B cell (primary cell): ENCODE measurements at regions not wholly inside any gene's neighbourhood (a gene's known extent, or its start where the extent isn't known, plus 50 kb on each side); places are given as distances from the start of the nearest gene placed in this dataset.

ENCODE experiments used
- ATAC-seq: fragments of 200-7000 bp; cut with Tn5 transposase; one replicate; pipeline ENCODE4 v1.10.0; 2021; ENCODE audit warnings: low read depth, mild to moderate bottlenecking, moderate number of reproducible peaks, moderate library complexity
- CTCF ChIA-PET: fragments of 350-600 bp; sonication (Branson Sonifier 250); formaldehyde crosslinking; loops from one replicate; lab custom pipeline; 2021; ENCODE audit warnings: antibody characterized with exemption, inconsistent platforms; lab: Charles Lee
- POLR2A ChIA-PET: fragments of 350-600 bp; sonication (Branson Sonifier 250); formaldehyde crosslinking; loops from one replicate; lab custom pipeline; 2021; ENCODE audit warnings: antibody characterized with exemption; lab: Charles Lee
- DNase-seq: peaks from one replicate; pipeline ENCODE4 v3.0.0; 2013
- H2AFZ ChIP-seq: 2 replicates; pipeline ENCODE4 v1.6.1; 2012; ENCODE audit warnings: mild to moderate bottlenecking, low read depth, low read length; ENCODE audit not compliant: insufficient read depth, poor library complexity, severe bottlenecking
- H3K27ac ChIP-seq, 2 donors: 1 replicate in 1 of 2; 2 replicates in 1 of 2; pipeline ENCODE4 v1.5.1; 2012 to 2013; ENCODE audit warnings: low read length in 2 of 2, mild to moderate bottlenecking in 2 of 2, moderate library complexity in 1 of 2
- H3K27me3 ChIP-seq, 4 experiments: fragments of 200-600 bp in 1 of 4; sonication (generic) in 1 of 4; replicated peaks in 1 of 4; 1 replicate in 2 of 4; 2 replicates in 2 of 4; pipeline versions ENCODE4 v1.6.1 to v1.7.0; 2013 to 2016; ENCODE audit warnings: low read length in 3 of 4, mild to moderate bottlenecking in 2 of 4, mixed read lengths in 1 of 4, moderate library complexity in 1 of 4; ENCODE audit not compliant: insufficient read depth in 4 of 4, control insufficient read depth in 3 of 4; ENCODE audit errors: control extremely low read depth in 1 of 4
- H3K36me3 ChIP-seq, 2 experiments: replicated peaks in 1 of 2; 1 replicate in 1 of 2; 2 replicates in 1 of 2; pipeline versions ENCODE4 v1.6.1 to v1.7.1; 2013; ENCODE audit warnings: low read length in 1 of 2; ENCODE audit not compliant: insufficient read depth in 2 of 2, control insufficient read depth in 1 of 2; ENCODE audit errors: control extremely low read depth in 1 of 2, extremely low read depth in 1 of 2
- H3K4me1 ChIP-seq, 2 donors: fragments of 200-600 bp in 1 of 2; sonication (generic) in 1 of 2; 1 replicate in 1 of 2; 2 replicates in 1 of 2; pipeline versions ENCODE4 v1.5.1 to v1.6.1; 2013 to 2017; ENCODE audit warnings: low read length in 2 of 2; ENCODE audit not compliant: control insufficient read depth in 2 of 2, insufficient read depth in 2 of 2
- H3K4me2 ChIP-seq: replicated peaks from 2 replicates; pipeline ENCODE3; 2012; ENCODE audit warnings: mild to moderate bottlenecking, low read depth, low read length; ENCODE audit not compliant: poor library complexity, severe bottlenecking
- H3K4me3 ChIP-seq, 5 experiments: fragments of 200-600 bp in 1 of 5; sonication (generic) in 1 of 5; 1 replicate in 3 of 5; 2 replicates in 2 of 5; pipeline versions ENCODE4 v1.5.1 to v1.7.0; 2011 to 2016; ENCODE audit warnings: low read length in 4 of 5, mild to moderate bottlenecking in 4 of 5, low read depth in 2 of 5, control low read depth in 1 of 5, moderate library complexity in 1 of 5; ENCODE audit not compliant: insufficient read depth in 1 of 5; ENCODE audit errors: control extremely low read depth in 1 of 5, extremely low read depth in 1 of 5
- H3K79me2 ChIP-seq: fragments of 200-600 bp; sonication (generic); one replicate; pipeline ENCODE4 v1.6.0; 2016; ENCODE audit warnings: low read length; ENCODE audit not compliant: control insufficient read depth, insufficient read depth
- H3K9ac ChIP-seq: fragments of 200-600 bp; sonication (generic); 2 replicates; pipeline ENCODE4 v1.6.1; 2017; ENCODE audit warnings: mild to moderate bottlenecking, low read length, moderate library complexity
- H3K9me3 ChIP-seq, 3 donors: one replicate each; pipeline versions ENCODE4 v1.6.1 to v1.7.1; 2013; ENCODE audit warnings: low read length in 2 of 3; ENCODE audit not compliant: control insufficient read depth in 2 of 3, insufficient read depth in 1 of 3; ENCODE audit errors: control extremely low read depth in 1 of 3
- H4K20me1 ChIP-seq: 2 replicates; pipeline ENCODE4 v1.6.0; 2012; ENCODE audit warnings: mild to moderate bottlenecking, low read length; ENCODE audit not compliant: insufficient read depth, control insufficient read depth, poor library complexity, severe bottlenecking
- H3K27ac Mint-ChIP-seq: one replicate; pipeline ENCODE4 v1.8.0; 2021; ENCODE audit warnings: mixed read lengths
- H3K27me3 Mint-ChIP-seq: one replicate; pipeline ENCODE4 v1.8.0; 2021; ENCODE audit warnings: mixed read lengths
- H3K4me1 Mint-ChIP-seq: one replicate; pipeline ENCODE4 v1.8.0; 2021; ENCODE audit warnings: mixed read lengths
- H3K4me3 Mint-ChIP-seq: one replicate; pipeline ENCODE4 v1.8.0; 2021; ENCODE audit warnings: mixed read lengths
- H3K9me3 Mint-ChIP-seq: one replicate; pipeline ENCODE4 v1.8.0; 2022; ENCODE audit warnings: mixed read lengths; ENCODE audit not compliant: insufficient read depth
- EZH2 ChIP-seq: IDR thresholded peaks from 2 replicates; pipeline ENCODE4 v1.6.1; 2012; ENCODE audit warnings: borderline replicate concordance, low read depth, mild to moderate bottlenecking, moderate library complexity, low read length; ENCODE audit not compliant: insufficient read depth, poor library complexity, severe bottlenecking
- WGBS: methylation state at CpG from one replicate; pipeline ENCODE4 v1.1.5; 2013; ENCODE audit warnings: missing lambda C conversion rate; ENCODE audit not compliant: insufficient coverage; 5-methylcytosine and 5-hydroxymethylcytosine counted together
- intact Hi-C: fragments of 100-400 bp; cut with micrococcal nuclease; formaldehyde crosslinking; loops from one replicate; pipeline ENCODE4 v1.10.0; 2022
- TF ChIP-seq, protein P1 (sequence below): fragments of 200-600 bp; IDR thresholded peaks from one replicate; pipeline ENCODE4 v1.8.0; 2022; ENCODE audit warnings: antibody characterized with exemption, mild to moderate bottlenecking

- Histone ChIP-seq H3K9me3 (no peaks in the 10 kb centered on the region), H3K4me3 (no peak overlapping the region), H3K4me2 (no peak overlapping the region), H3K36me3 (no peaks in the 10 kb centered on the region), H3K27ac (no peak overlapping the region), H3K79me2 (no peaks in the 10 kb centered on the region), H3K4me1 (no peaks in the 10 kb centered on the region), H4K20me1 (no peaks in the 10 kb centered on the region), H2AFZ (no peak overlapping the region), H3K27me3 (peaks cover 0 to 3% (median 0%) of the 10 kb centered on the region in 4 experiments), H3K9ac (no peak overlapping the region)
- POLR2A ChIA-PET = no interaction called here
- CTCF ChIA-PET = interaction anchor here (1.1 to 4.2 kb wide), 2 partner anchors 9 to 12 kb away, joined by 3 to 18 read pairs; no protein-coding TSS in a partner anchor
- Mint-ChIP-seq H3K27ac (no peak overlapping the region), H3K9me3 (no peaks in the 10 kb centered on the region), H3K27me3 (no peaks in the 10 kb centered on the region), H3K4me3 (no peak overlapping the region), H3K4me1 (peaks cover 2% of the 10 kb centered on the region)
- WGBS = no CpG with 5 or more reads among the region's 2 CpGs
- TF ChIP-seq, protein P1, sequence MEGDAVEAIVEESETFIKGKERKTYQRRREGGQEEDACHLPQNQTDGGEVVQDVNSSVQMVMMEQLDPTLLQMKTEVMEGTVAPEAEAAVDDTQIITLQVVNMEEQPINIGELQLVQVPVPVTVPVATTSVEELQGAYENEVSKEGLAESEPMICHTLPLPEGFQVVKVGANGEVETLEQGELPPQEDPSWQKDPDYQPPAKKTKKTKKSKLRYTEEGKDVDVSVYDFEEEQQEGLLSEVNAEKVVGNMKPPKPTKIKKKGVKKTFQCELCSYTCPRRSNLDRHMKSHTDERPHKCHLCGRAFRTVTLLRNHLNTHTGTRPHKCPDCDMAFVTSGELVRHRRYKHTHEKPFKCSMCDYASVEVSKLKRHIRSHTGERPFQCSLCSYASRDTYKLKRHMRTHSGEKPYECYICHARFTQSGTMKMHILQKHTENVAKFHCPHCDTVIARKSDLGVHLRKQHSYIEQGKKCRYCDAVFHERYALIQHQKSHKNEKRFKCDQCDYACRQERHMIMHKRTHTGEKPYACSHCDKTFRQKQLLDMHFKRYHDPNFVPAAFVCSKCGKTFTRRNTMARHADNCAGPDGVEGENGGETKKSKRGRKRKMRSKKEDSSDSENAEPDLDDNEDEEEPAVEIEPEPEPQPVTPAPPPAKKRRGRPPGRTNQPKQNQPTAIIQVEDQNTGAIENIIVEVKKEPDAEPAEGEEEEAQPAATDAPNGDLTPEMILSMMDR = no peak
- no peak for TF ChIP-seq EZH2
- ATAC-seq (no peak), DNase-seq (no peak)
- intact Hi-C loops = no loop called here
Measured at GRCh38 chr4:77375866-77376607, 219.0 kb downstream of the CCNG2 start.

DNA sequence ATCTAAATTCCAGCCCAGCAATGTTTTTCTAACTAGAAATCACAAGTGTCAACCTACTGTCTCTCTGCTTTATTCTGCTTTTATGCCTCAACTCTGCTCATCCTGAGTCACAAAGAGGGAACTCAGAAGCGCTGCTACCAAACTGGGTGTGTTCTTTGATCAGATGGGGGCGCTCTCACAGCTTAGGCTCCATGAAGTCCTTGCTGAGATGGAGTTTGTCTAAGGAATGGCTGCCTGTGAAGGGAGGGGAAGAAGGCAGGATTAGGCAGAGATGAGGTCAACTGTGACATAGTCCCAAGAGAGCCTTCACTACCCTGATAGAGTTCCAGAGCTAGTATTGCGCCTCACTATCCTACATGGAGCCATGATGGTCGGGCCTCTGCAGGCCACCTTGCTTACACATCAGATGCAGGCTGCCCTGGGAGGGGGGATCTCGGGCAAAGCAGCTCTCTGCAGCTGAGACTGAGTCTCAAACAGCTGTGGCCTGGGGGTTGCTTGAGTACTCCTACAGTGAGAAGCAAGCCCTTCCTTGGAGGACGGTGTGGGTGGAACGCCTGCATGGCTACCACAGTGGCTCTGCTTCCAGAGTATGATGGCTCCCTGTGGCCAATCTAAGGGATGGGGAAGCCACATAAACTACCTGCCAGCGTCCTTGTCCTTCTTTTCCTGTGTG lies 219.9 kb downstream of the CCNG2 start:
- Histone ChIP-seq H3K27me3 (peaks cover 0 to 3% (median 0%) of the 10 kb centered on the region in 4 experiments), H3K36me3 (no peaks in the 10 kb centered on the region), H3K4me3 (no peak overlapping the region), H4K20me1 (no peaks in the 10 kb centered on the region), H3K27ac (no peak overlapping the region), H3K9ac (no peak overlapping the region), H3K4me1 (no peaks in the 10 kb centered on the region), H2AFZ (no peak overlapping the region), H3K4me2 (no peak overlapping the region), H3K79me2 (no peaks in the 10 kb centered on the region), H3K9me3 (no peaks in the 10 kb centered on the region)
- CTCF ChIA-PET = interaction anchor here (1.1 to 4.2 kb wide), 2 partner anchors 8 to 11 kb away, joined by 3 to 18 read pairs; no protein-coding TSS in a partner anchor
- ATAC-seq (no peak), DNase-seq (no peak)
- Mint-ChIP-seq H3K4me3 (no peak overlapping the region), H3K27me3 (no peaks in the 10 kb centered on the region), H3K9me3 (no peaks in the 10 kb centered on the region), H3K4me1 (peaks cover 2% of the 10 kb centered on the region), H3K27ac (no peak overlapping the region)
- 79% methylated on average over 5 of the region's 8 CpGs for WGBS
- TF ChIP-seq, protein P1 = no peak
- no peak for TF ChIP-seq EZH2
- POLR2A ChIA-PET = no interaction called here
- intact Hi-C loops = no loop called here
